ENCODE measurements at regions not wholly inside any gene's neighbourhood (a gene's known extent, or its start where the extent isn't known, plus 50 kb on each side); places are given as distances from the start of the nearest gene placed in this dataset.

DNA sequence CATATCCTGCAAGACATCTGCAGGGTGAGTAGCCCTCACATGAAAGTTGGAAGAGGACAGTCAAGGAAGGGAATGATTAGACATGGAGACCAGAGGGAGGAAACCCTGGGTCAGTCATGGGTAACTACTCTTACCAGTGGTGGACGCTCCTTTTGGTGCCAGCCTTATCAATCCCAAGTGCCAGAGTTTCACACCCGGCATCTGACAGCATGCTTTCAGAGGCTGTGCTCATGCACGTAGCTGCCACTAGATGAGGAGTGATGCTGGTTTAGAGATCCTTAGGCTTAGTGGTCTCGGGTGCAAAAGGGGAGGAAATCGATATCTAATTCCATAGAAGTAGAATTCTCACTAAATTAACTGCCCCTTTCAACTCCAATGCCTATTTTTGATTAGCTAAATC, 100.8 kb downstream of the PLCE1 start:
- H3K4me1 ChIP-seq (ENCODE audit: insufficient read depth): peaks cover 14% of the 10 kb centered on the region
- H3K79me2 ChIP-seq (ENCODE audit: insufficient read depth): no peaks in the 10 kb centered on the region
- no peak overlapping the region for H2AFZ ChIP-seq
- WGBS, 2 experiments (ENCODE audit: low coverage in 1 of 2, low lambda C conversion rate in 2 of 2, missing lambda C conversion rate in 2 of 2): 71 to 83% methylated on average over 5 of the region's 5 CpGs
- H3K9me2 ChIP-seq (ENCODE audit: insufficient read depth): no peaks in the 10 kb centered on the region
- DNase-seq: no peak
- no peaks in the 10 kb centered on the region for H4K20me1 ChIP-seq (ENCODE audit: insufficient read depth)
- H3F3A ChIP-seq (ENCODE audit: insufficient read depth): 0 out of 2 replicates have a peak, but pooled peaks cover under 1% of the 10 kb centered on the region
- no peaks in the 10 kb centered on the region for H3K9me3 ChIP-seq (ENCODE audit: low read depth)
- H3K27me3 ChIP-seq (replicated peaks; ENCODE audit: insufficient read depth): no peaks in the 10 kb centered on the region
- no peak overlapping the region for H3K9ac ChIP-seq
- in situ Hi-C loops (cut with MboI): no loop called here
- H3K4me2 ChIP-seq (ENCODE audit: unreplicated experiment): no peak overlapping the region
- no peak overlapping the region for H3K4me3 ChIP-seq
- TF ChIP-seq EZH2phosphoT487 (IDR thresholded peaks at IDR 0.05; ENCODE audit: insufficient read depth, low read depth): no peak
- no peak for TF ChIP-seq EZH2 (IDR thresholded peaks at IDR 0.05; ENCODE audit: insufficient read depth, poor library complexity, severe bottlenecking)
- H3K27ac ChIP-seq: no peak overlapping the region
- no peaks in the 10 kb centered on the region for H3K36me3 ChIP-seq (ENCODE audit: low read depth)

DNA sequence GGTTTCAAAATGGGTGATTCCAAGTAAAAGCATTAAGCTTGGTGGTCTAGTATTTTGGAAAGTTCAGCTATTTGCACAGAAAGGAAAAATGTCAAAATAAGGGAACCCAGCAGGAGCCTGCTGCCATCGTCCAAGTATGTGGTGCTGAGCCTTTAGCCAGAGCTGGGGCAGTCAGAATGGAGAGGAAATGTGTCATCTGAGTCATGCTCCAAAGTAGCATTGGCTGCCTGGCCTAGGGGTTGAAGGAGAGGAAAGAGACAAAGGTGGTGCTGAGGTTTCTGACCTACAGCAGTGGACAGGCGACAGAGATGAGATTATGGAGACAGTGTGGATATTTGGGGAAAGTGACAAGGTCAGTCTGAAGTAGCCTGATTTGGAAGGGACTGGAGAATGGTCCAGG, 103.9 kb downstream of the PLCE1 start:
- no peaks in the 10 kb centered on the region for H3K9me3 ChIP-seq (ENCODE audit: low read depth)
- H3K9me2 ChIP-seq (ENCODE audit: insufficient read depth): no peaks in the 10 kb centered on the region
- TF ChIP-seq EZH2phosphoT487 (IDR thresholded peaks at IDR 0.05; ENCODE audit: insufficient read depth, low read depth) (no peak), EZH2 (IDR thresholded peaks at IDR 0.05; ENCODE audit: insufficient read depth, poor library complexity, severe bottlenecking) (no peak)
- H3K36me3 ChIP-seq (ENCODE audit: low read depth): no peaks in the 10 kb centered on the region
- no peak overlapping the region for H3K4me2 ChIP-seq (ENCODE audit: unreplicated experiment)
- WGBS, 2 experiments (ENCODE audit: low coverage in 1 of 2, low lambda C conversion rate in 2 of 2, missing lambda C conversion rate in 2 of 2): 64 to 71% methylated on average over 2 of the region's 2 CpGs
- in situ Hi-C loops (cut with MboI): no loop called here
- no peaks in the 10 kb centered on the region for H3K79me2 ChIP-seq (ENCODE audit: insufficient read depth)
- H3K4me1 ChIP-seq (ENCODE audit: insufficient read depth): peaks cover 14% of the 10 kb centered on the region
- H4K20me1 ChIP-seq (ENCODE audit: insufficient read depth): no peaks in the 10 kb centered on the region
- peak; percentile 53 for DNase-seq
- H3K27me3 ChIP-seq (replicated peaks; ENCODE audit: insufficient read depth): no peaks in the 10 kb centered on the region
- no peak overlapping the region for H3K4me3 ChIP-seq
- H2AFZ ChIP-seq: no peak overlapping the region
- H3F3A ChIP-seq (ENCODE audit: insufficient read depth): no peaks in the 10 kb centered on the region
- H3K9ac ChIP-seq: no peak overlapping the region
- H3K27ac ChIP-seq: no peak overlapping the region

DNA sequence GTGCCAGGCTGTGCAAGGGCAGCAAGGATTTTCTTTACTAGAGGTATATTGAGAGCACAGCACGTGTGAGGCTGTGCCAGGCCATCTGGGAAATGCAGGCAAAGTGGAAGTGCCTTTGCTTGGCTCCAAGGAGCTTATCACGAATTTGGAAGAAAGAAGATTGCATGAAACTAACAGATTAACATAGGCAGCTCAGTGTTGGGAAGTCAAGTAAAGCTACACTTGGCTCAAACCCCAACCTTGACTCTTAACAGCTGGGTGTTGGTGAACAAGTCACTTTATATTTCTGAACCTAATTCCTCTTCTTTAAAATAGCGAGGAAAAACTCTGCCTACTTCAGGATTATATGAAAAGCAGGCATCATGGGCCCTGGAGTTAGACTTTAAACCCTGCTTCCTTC, 105.2 kb downstream of the PLCE1 start:
- 64 to 72% methylated on average over 3 of the region's 3 CpGs for WGBS, 2 experiments (ENCODE audit: low coverage in 1 of 2, low lambda C conversion rate in 2 of 2, missing lambda C conversion rate in 2 of 2)

DNA sequence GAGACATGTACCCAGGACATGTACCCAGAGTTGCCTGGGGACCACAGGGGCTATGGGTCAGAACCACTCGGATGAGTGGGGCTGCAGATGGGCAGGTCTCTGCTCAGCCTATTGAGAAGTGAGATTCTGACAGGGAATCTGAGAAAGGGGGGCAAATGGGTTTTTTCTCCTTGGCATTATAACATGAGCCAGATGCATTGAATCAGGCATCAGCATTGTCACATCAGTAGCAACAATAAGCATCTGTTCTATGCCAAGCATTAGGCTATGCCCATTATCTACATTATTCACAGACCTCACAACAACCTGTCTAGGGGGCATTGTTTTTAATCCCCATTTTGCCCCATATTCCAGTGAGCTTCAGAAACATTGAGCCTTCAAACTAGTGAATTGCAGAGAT, 108.2 kb downstream of the PLCE1 start:
- no peak overlapping the region for H2AFZ ChIP-seq
- H3K4me2 ChIP-seq (ENCODE audit: unreplicated experiment): no peak overlapping the region
- no peaks in the 10 kb centered on the region for H3K79me2 ChIP-seq (ENCODE audit: insufficient read depth)
- no peaks in the 10 kb centered on the region for H3K9me2 ChIP-seq (ENCODE audit: insufficient read depth)
- H4K20me1 ChIP-seq (ENCODE audit: insufficient read depth): no peaks in the 10 kb centered on the region
- H3K4me3 ChIP-seq: no peak overlapping the region
- DNase-seq: no peak
- no peaks in the 10 kb centered on the region for H3K27me3 ChIP-seq (replicated peaks; ENCODE audit: insufficient read depth)
- no peak overlapping the region for H3K27ac ChIP-seq
- peaks cover 4% of the 10 kb centered on the region; the same call in 1 of the 2 replicates for H3K4me1 ChIP-seq (ENCODE audit: insufficient read depth)
- no peaks in the 10 kb centered on the region for H3K9me3 ChIP-seq (ENCODE audit: low read depth)
- 59 to 69% methylated on average over 1 of the region's 1 CpG for WGBS, 2 experiments (ENCODE audit: low coverage in 1 of 2, low lambda C conversion rate in 2 of 2, missing lambda C conversion rate in 2 of 2)
- H3F3A ChIP-seq (ENCODE audit: insufficient read depth): no peaks in the 10 kb centered on the region
- no peak for TF ChIP-seq EZH2 (IDR thresholded peaks at IDR 0.05; ENCODE audit: insufficient read depth, poor library complexity, severe bottlenecking)
- TF ChIP-seq EZH2phosphoT487 (IDR thresholded peaks at IDR 0.05; ENCODE audit: insufficient read depth, low read depth): no peak
- H3K9ac ChIP-seq: no peak overlapping the region
- H3K36me3 ChIP-seq (ENCODE audit: low read depth): no peaks in the 10 kb centered on the region
- in situ Hi-C loops (cut with MboI): no loop called here

More for the DNA sequence above, 105.2 kb downstream of the PLCE1 start:
- DNase-seq: no peak
- Histone ChIP-seq H3K9me3 (ENCODE audit: low read depth) (no peaks in the 10 kb centered on the region), H3K79me2 (ENCODE audit: insufficient read depth) (no peaks in the 10 kb centered on the region), H3K36me3 (ENCODE audit: low read depth) (no peaks in the 10 kb centered on the region), H4K20me1 (ENCODE audit: insufficient read depth) (no peaks in the 10 kb centered on the region), H3K27ac (no peak overlapping the region), H3K9me2 (ENCODE audit: insufficient read depth) (no peaks in the 10 kb centered on the region), H3F3A (ENCODE audit: insufficient read depth) (no peaks in the 10 kb centered on the region), H3K4me2 (ENCODE audit: unreplicated experiment) (no peak overlapping the region), H3K9ac (no peak overlapping the region), H3K27me3 (replicated peaks; ENCODE audit: insufficient read depth) (no peaks in the 10 kb centered on the region), H2AFZ (no peak overlapping the region), H3K4me3 (no peak overlapping the region), H3K4me1 (ENCODE audit: insufficient read depth) (peaks cover 4% of the 10 kb centered on the region; the same call in 1 of the 2 replicates)
- in situ Hi-C loops (cut with MboI): no loop called here
- TF ChIP-seq EZH2phosphoT487 (IDR thresholded peaks at IDR 0.05; ENCODE audit: insufficient read depth, low read depth) (no peak), EZH2 (IDR thresholded peaks at IDR 0.05; ENCODE audit: insufficient read depth, poor library complexity, severe bottlenecking) (no peak)

DNA sequence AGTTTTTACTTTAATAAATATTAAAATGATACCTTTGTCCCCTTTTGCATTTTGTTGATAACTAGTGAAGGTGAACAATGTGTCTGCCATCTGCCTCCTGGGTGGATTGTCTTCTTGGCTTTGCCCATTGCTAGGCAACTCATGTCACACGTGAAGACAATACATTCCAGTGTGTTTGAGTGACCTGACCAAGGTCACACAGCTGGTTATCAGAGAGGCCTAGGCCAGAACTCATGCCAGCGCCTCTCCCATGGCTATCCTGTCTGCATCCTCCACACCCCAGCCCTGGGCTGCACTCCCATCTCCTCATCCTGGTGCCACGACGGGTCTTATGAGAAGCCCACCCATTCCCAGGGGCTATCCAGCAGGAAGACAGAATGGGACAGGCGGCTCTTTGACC, 108.7 kb downstream of the PLCE1 start:
- no peaks in the 10 kb centered on the region for H3K36me3 ChIP-seq (ENCODE audit: low read depth)

More for the DNA sequence above, 108.7 kb downstream of the PLCE1 start:
- Histone ChIP-seq H3F3A (ENCODE audit: insufficient read depth) (no peaks in the 10 kb centered on the region), H3K9me2 (ENCODE audit: insufficient read depth) (no peaks in the 10 kb centered on the region), H4K20me1 (ENCODE audit: insufficient read depth) (no peaks in the 10 kb centered on the region), H3K4me2 (ENCODE audit: unreplicated experiment) (no peak overlapping the region), H3K9ac (no peak overlapping the region), H3K27me3 (replicated peaks; ENCODE audit: insufficient read depth) (no peaks in the 10 kb centered on the region), H3K4me3 (no peak overlapping the region), H2AFZ (no peak overlapping the region), H3K79me2 (ENCODE audit: insufficient read depth) (no peaks in the 10 kb centered on the region), H3K4me1 (ENCODE audit: insufficient read depth) (peaks cover 2% of the 10 kb centered on the region; the same call in 1 of the 2 replicates), H3K9me3 (ENCODE audit: low read depth) (no peaks in the 10 kb centered on the region), H3K27ac (no peak overlapping the region)
- TF ChIP-seq EZH2 (IDR thresholded peaks at IDR 0.05; ENCODE audit: insufficient read depth, poor library complexity, severe bottlenecking): no peak
- TF ChIP-seq EZH2phosphoT487 (IDR thresholded peaks at IDR 0.05; ENCODE audit: insufficient read depth, low read depth): no peak
- in situ Hi-C loops (cut with MboI): no loop called here
- whole genome bisulfite sequencing, 2 experiments (ENCODE audit: low coverage in 1 of 2, low lambda C conversion rate in 2 of 2, missing lambda C conversion rate in 2 of 2): 80 to 82% methylated on average over 5 of the region's 5 CpGs
- DNase-seq: no peak

Data from GM23248 (cell line).